ENCODE measurements at regions not wholly inside any gene's neighbourhood (a gene's known extent, or its start where the extent isn't known, plus 50 kb on each side); places are given as distances from the start of the nearest gene placed in this dataset.

- H2AFZ ChIP-seq (ENCODE audit: low read depth, low read length): no peak overlapping the region
- no peaks in the 10 kb centered on the region for H3K79me2 ChIP-seq (ENCODE audit: low read length)
- H3K9me3 ChIP-seq (ENCODE audit: insufficient read depth, low read length): no peaks in the 10 kb centered on the region
- H3K27ac ChIP-seq (ENCODE audit: low read length): no peak overlapping the region
- no peaks in the 10 kb centered on the region for H3K27me3 ChIP-seq (ENCODE audit: low read depth, low read length)
- no peak for TF ChIP-seq EZH2phosphoT487 (IDR thresholded peaks at IDR 0.05; ENCODE audit: low read depth)
- TF ChIP-seq, protein P1, sequence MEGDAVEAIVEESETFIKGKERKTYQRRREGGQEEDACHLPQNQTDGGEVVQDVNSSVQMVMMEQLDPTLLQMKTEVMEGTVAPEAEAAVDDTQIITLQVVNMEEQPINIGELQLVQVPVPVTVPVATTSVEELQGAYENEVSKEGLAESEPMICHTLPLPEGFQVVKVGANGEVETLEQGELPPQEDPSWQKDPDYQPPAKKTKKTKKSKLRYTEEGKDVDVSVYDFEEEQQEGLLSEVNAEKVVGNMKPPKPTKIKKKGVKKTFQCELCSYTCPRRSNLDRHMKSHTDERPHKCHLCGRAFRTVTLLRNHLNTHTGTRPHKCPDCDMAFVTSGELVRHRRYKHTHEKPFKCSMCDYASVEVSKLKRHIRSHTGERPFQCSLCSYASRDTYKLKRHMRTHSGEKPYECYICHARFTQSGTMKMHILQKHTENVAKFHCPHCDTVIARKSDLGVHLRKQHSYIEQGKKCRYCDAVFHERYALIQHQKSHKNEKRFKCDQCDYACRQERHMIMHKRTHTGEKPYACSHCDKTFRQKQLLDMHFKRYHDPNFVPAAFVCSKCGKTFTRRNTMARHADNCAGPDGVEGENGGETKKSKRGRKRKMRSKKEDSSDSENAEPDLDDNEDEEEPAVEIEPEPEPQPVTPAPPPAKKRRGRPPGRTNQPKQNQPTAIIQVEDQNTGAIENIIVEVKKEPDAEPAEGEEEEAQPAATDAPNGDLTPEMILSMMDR (IDR thresholded peaks at IDR 0.05; ENCODE audit: low read depth, low read length): no peak
- H3K4me2 ChIP-seq (ENCODE audit: low read length): no peak overlapping the region
- no peaks in the 10 kb centered on the region for H3K36me3 ChIP-seq (replicated peaks; ENCODE audit: low read depth, low read length)
- H3K4me1 ChIP-seq (ENCODE audit: low read length): no peaks in the 10 kb centered on the region
- H4K20me1 ChIP-seq (ENCODE audit: insufficient read depth, low read length): no peaks in the 10 kb centered on the region
- H3K9ac ChIP-seq (ENCODE audit: low read length): no peak overlapping the region
- no peak overlapping the region for H3K4me3 ChIP-seq (ENCODE audit: low read length)
These were observed 94.7 kb upstream of the NUDT12 start for GRCh38 chr5:103657301-103657700.

DNA sequence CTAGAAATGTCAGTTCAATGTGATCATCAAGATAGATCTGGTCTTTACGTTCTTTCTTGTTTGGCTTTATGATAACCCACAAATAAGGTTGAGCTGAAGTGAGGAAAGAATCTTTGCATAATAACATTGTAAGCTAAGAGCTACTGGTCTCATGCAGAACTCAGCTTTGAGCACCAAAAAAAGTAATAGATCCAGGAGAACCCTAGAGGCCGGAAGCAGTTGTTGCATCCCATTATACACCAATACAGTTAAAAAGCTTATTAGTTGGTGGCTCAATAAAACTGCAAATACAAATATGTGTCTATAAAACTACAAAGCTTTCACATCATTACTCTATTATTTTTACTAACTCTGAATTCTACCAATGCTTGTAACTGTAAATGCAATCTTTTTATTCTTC, 85.5 kb upstream of the NUDT12 start:
- H3K36me3 ChIP-seq (replicated peaks; ENCODE audit: low read depth, low read length): no peaks in the 10 kb centered on the region

GRCh38 chr5:103646698-103647614, 84.4 kb upstream of the NUDT12 start:
- no peak for TF ChIP-seq EZH2phosphoT487 (IDR thresholded peaks at IDR 0.05; ENCODE audit: low read depth)
- TF ChIP-seq, protein P1 (IDR thresholded peaks at IDR 0.05; ENCODE audit: low read depth, low read length): no peak
- no peaks in the 10 kb centered on the region for H3K79me2 ChIP-seq (ENCODE audit: low read length)
- no peak overlapping the region for H2AFZ ChIP-seq (ENCODE audit: low read depth, low read length)
- H4K20me1 ChIP-seq (ENCODE audit: insufficient read depth, low read length): no peaks in the 10 kb centered on the region
- H3K4me3 ChIP-seq (ENCODE audit: low read length): no peak overlapping the region
- no peaks in the 10 kb centered on the region for H3K36me3 ChIP-seq (replicated peaks; ENCODE audit: low read depth, low read length)
- H3K4me2 ChIP-seq (ENCODE audit: low read length): no peak overlapping the region
- H3K27ac ChIP-seq (ENCODE audit: low read length): no peak overlapping the region
- H3K4me1 ChIP-seq (ENCODE audit: low read length): no peaks in the 10 kb centered on the region
- no peaks in the 10 kb centered on the region for H3K27me3 ChIP-seq (ENCODE audit: low read depth, low read length)
- H3K9me3 ChIP-seq (ENCODE audit: insufficient read depth, low read length): no peaks in the 10 kb centered on the region
- no peak overlapping the region for H3K9ac ChIP-seq (ENCODE audit: low read length)

More for the DNA sequence above, 85.5 kb upstream of the NUDT12 start:
- no peak for TF ChIP-seq EZH2phosphoT487 (IDR thresholded peaks at IDR 0.05; ENCODE audit: low read depth)
- TF ChIP-seq, protein P1 (IDR thresholded peaks at IDR 0.05; ENCODE audit: low read depth, low read length): no peak
- Histone ChIP-seq H3K79me2 (ENCODE audit: low read length) (no peaks in the 10 kb centered on the region), H3K4me3 (ENCODE audit: low read length) (no peak overlapping the region), H2AFZ (ENCODE audit: low read depth, low read length) (no peak overlapping the region), H3K9ac (ENCODE audit: low read length) (no peak overlapping the region), H3K27ac (ENCODE audit: low read length) (no peak overlapping the region), H3K4me1 (ENCODE audit: low read length) (no peaks in the 10 kb centered on the region), H4K20me1 (ENCODE audit: insufficient read depth, low read length) (no peaks in the 10 kb centered on the region), H3K4me2 (ENCODE audit: low read length) (no peak overlapping the region), H3K9me3 (ENCODE audit: insufficient read depth, low read length) (no peaks in the 10 kb centered on the region), H3K27me3 (ENCODE audit: low read depth, low read length) (no peaks in the 10 kb centered on the region)

GRCh38 chr5:103645816-103646215, 83.2 kb upstream of the NUDT12 start:
- Histone ChIP-seq H3K27ac (ENCODE audit: low read length) (no peak overlapping the region), H2AFZ (ENCODE audit: low read depth, low read length) (no peak overlapping the region), H3K4me3 (ENCODE audit: low read length) (no peak overlapping the region), H3K4me2 (ENCODE audit: low read length) (no peak overlapping the region), H3K36me3 (replicated peaks; ENCODE audit: low read depth, low read length) (no peaks in the 10 kb centered on the region), H4K20me1 (ENCODE audit: insufficient read depth, low read length) (no peaks in the 10 kb centered on the region), H3K9me3 (ENCODE audit: insufficient read depth, low read length) (no peaks in the 10 kb centered on the region), H3K79me2 (ENCODE audit: low read length) (no peaks in the 10 kb centered on the region), H3K4me1 (ENCODE audit: low read length) (no peaks in the 10 kb centered on the region), H3K9ac (ENCODE audit: low read length) (no peak overlapping the region), H3K27me3 (ENCODE audit: low read depth, low read length) (no peaks in the 10 kb centered on the region)
- no peak for TF ChIP-seq EZH2phosphoT487 (IDR thresholded peaks at IDR 0.05; ENCODE audit: low read depth)
- TF ChIP-seq, protein P1 (IDR thresholded peaks at IDR 0.05; ENCODE audit: low read depth, low read length): no peak
